HepG2 (cell line): ENCODE measurements at regions not wholly inside any gene's neighbourhood (a gene's known extent, or its start where the extent isn't known, plus 50 kb on each side); places are given as distances from the start of the nearest gene placed in this dataset.

Source experiments
- ATAC-seq: fragments of 200-7000 bp; cut with Tn5 transposase; 3 replicates; pipeline ENCODE4 v1.9.1; 2020; ENCODE audit warnings: mild to moderate bottlenecking, moderate library complexity
- BruUV-seq: library from RNA; stranded (reverse); fragments of 400-500 nt; replicated peaks from 2 replicates; lab custom pipeline; 2021; lab: Mats Ljungman, UMichigan
- CTCF ChIA-PET: fragments of 300-600 bp; formaldehyde crosslinking; extraction: SDS; loops from one replicate; lab custom pipeline; 2021; ENCODE audit warnings: low total read pairs, inconsistent platforms, low intra/inter-chr PET ratio; lab: Yijun Ruan, JAX
- POLR2A ChIA-PET: fragments of 350-600 bp; sonication (Branson Sonifier 250); formaldehyde crosslinking; loops from one replicate; lab custom pipeline; 2020; ENCODE audit warnings: antibody characterized with exemption, inconsistent platforms; lab: Yijun Ruan, JAX
- DNase-seq: peaks from one replicate; pipeline ENCODE4 v3.0.0-alpha.2; 2015; ENCODE audit warnings: low spot score
- FAIRE-seq: peaks from 3 replicates; lab custom pipeline; 2011; peaks lifted over from hg19 to GRCh38; lab: Jason Lieb, UNC
- H2AFZ ChIP-seq: one replicate; pipeline ENCODE4 v1.6.1; 2011; ENCODE audit warnings: low read length, inconsistent platforms
- H3K27ac ChIP-seq: fragments of 300-600 bp; 3 replicates; pipeline ENCODE4 v1.8.0; 2011; ENCODE audit warnings: mixed run types, mild to moderate bottlenecking, mixed read lengths, low read length, inconsistent platforms; ENCODE audit not compliant: insufficient read depth; ENCODE audit errors: extremely low read length
- H3K27me3 ChIP-seq, 2 experiments: fragments of 200-600 bp in 1 of 2; 2 replicates in 1 of 2; 3 replicates in 1 of 2; pipeline versions ENCODE4 v1.6.0 to v1.8.0; 2011; ENCODE audit warnings: low read length in 2 of 2, mild to moderate bottlenecking in 2 of 2, moderate library complexity in 2 of 2, inconsistent platforms in 1 of 2; ENCODE audit not compliant: insufficient read depth in 2 of 2, control insufficient read depth in 1 of 2
- H3K36me3 ChIP-seq, 2 experiments: fragments of 200-600 bp in 1 of 2; replicated peaks in 1 of 2; 2 replicates in 1 of 2; 3 replicates in 1 of 2; pipeline versions ENCODE4 v1.5.1 to v1.8.0; 2011; ENCODE audit warnings: low read length in 2 of 2, inconsistent platforms in 1 of 2; ENCODE audit not compliant: insufficient read depth in 2 of 2, control insufficient read depth in 1 of 2
- H3K4me1 ChIP-seq: 2 replicates; pipeline ENCODE4 v1.5.1; 2012; ENCODE audit warnings: low read length, inconsistent platforms; ENCODE audit not compliant: insufficient read depth
- H3K4me2 ChIP-seq: 2 replicates; pipeline ENCODE4 v1.6.0; 2011; ENCODE audit warnings: low read depth, low read length, inconsistent platforms
- H3K4me3 ChIP-seq, 3 experiments: fragments of 200-600 bp in 1 of 3; sonication (generic), shearing (Covaris generic) in 1 of 3; replicated peaks in 1 of 3; 2 replicates each; pipeline ENCODE4 v1.5.1; 2011 to 2016; ENCODE audit warnings: low read length in 3 of 3, inconsistent platforms in 2 of 3, low read depth in 2 of 3, mild to moderate bottlenecking in 2 of 3, control low read depth in 1 of 3, mixed read lengths in 1 of 3; ENCODE audit not compliant: insufficient read depth in 1 of 3
- H3K79me2 ChIP-seq: one replicate; pipeline ENCODE4 v1.6.1; 2011; ENCODE audit warnings: low read length, inconsistent platforms; ENCODE audit not compliant: insufficient read depth
- H3K9ac ChIP-seq: 2 replicates; pipeline ENCODE4 v1.6.0; 2011; ENCODE audit warnings: mild to moderate bottlenecking, low read depth, low read length, inconsistent platforms; ENCODE audit not compliant: insufficient read depth
- H3K9me3 ChIP-seq: 2 replicates; pipeline ENCODE4 v1.5.1; 2012; ENCODE audit warnings: mild to moderate bottlenecking, low read length
- H4K20me1 ChIP-seq: 2 replicates; pipeline ENCODE4 v1.6.0; 2011; ENCODE audit warnings: inconsistent platforms, mild to moderate bottlenecking, low read length, moderate library complexity; ENCODE audit not compliant: insufficient read depth
- FOXK1 ChIP-seq: sonication (generic); formaldehyde crosslinking; IDR thresholded peaks from 2 replicates; pipeline ENCODE4 v1.4.0; 2020; ENCODE audit warnings: low read depth, missing genetic modification reagents, borderline replicate concordance
- GATAD2A ChIP-seq: IDR thresholded peaks from 2 replicates; pipeline ENCODE4 v1.6.1; 2016
- MBD4 ChIP-seq: IDR thresholded peaks from 2 replicates; pipeline ENCODE4 v1.6.1; 2012; ENCODE audit warnings: low read length, inconsistent platforms, borderline replicate concordance
- NCOR1 ChIP-seq: fragments of 200-600 bp; sonication (generic); IDR thresholded peaks from 2 replicates; pipeline ENCODE4 v1.7.0; 2017; ENCODE audit warnings: antibody characterized with exemption, low read length, borderline replicate concordance
- PRMT3 ChIP-seq: sonication (generic); formaldehyde crosslinking; IDR thresholded peaks from 2 replicates; pipeline ENCODE4 v1.8.1; 2022; ENCODE audit warnings: low read depth, mild to moderate bottlenecking, moderate library complexity, missing genetic modification reagents, borderline replicate concordance
- RNF2 ChIP-seq: fragments of 450-650 bp; conservative IDR thresholded peaks from 2 replicates; pipeline ENCODE4 v1.6.1; 2016; ENCODE audit warnings: low read depth
- SAP130 ChIP-seq: IDR thresholded peaks from 2 replicates; pipeline ENCODE4 v1.6.1; 2016; ENCODE audit warnings: low read depth
- SETDB1 ChIP-seq: sonication (generic); formaldehyde crosslinking; IDR thresholded peaks from 2 replicates; pipeline ENCODE4 v1.5.1; 2020; ENCODE audit warnings: missing genetic modification reagents, mild to moderate bottlenecking, borderline replicate concordance
- ZMYM4 ChIP-seq: sonication (generic); formaldehyde crosslinking; IDR thresholded peaks from 2 replicates; pipeline ENCODE4 v1.8.1; 2023; ENCODE audit warnings: mild to moderate bottlenecking, missing genetic modification reagents
- ZNF3 ChIP-seq: IDR thresholded peaks from 2 replicates; pipeline ENCODE4 v1.7.0; 2017; ENCODE audit warnings: inconsistent platforms
- ZNF33A ChIP-seq: sonication (generic); formaldehyde crosslinking; IDR thresholded peaks from 2 replicates; pipeline ENCODE4 v1.5.1; 2020; ENCODE audit warnings: missing genetic modification reagents, mild to moderate bottlenecking, moderate library complexity, borderline replicate concordance
- ZNF460 ChIP-seq: sonication (generic); formaldehyde crosslinking; IDR thresholded peaks from 2 replicates; pipeline ENCODE4 v1.5.1; 2020; ENCODE audit warnings: missing genetic modification reagents, mild to moderate bottlenecking, borderline replicate concordance
- ZNF543 ChIP-seq: sonication (generic); formaldehyde crosslinking; IDR thresholded peaks from 2 replicates; pipeline ENCODE4 v1.4.0; 2020; ENCODE audit warnings: mild to moderate bottlenecking, missing genetic modification reagents
- ZNF563 ChIP-seq: sonication (generic); formaldehyde crosslinking; IDR thresholded peaks from 2 replicates; pipeline ENCODE4 v1.8.0; 2022; ENCODE audit warnings: mild to moderate bottlenecking, moderate library complexity, missing genetic modification reagents
- ZSCAN12 ChIP-seq: sonication (generic); formaldehyde crosslinking; IDR thresholded peaks from 2 replicates; pipeline ENCODE4 v1.9.0; 2021; ENCODE audit warnings: mild to moderate bottlenecking, missing genetic modification reagents
- WGBS: methylation state at CpG from one replicate; pipeline ENCODE4 v1.1.6; 2017; ENCODE audit warnings: low lambda C conversion rate; 5-methylcytosine and 5-hydroxymethylcytosine counted together
- in situ Hi-C: cut with HindIII; loops from 2 replicates; pipeline ENCODE4 v1.10.0; 2017; ENCODE audit warnings: low pct_unique_long_range_greater_than_20kb; ENCODE audit not compliant: extremely low pct_ligation_motif_present
- intact Hi-C: fragments of 100-400 bp; cut with micrococcal nuclease; formaldehyde crosslinking; loops from one replicate; pipeline ENCODE4 v1.10.0; 2022; ENCODE audit not compliant: unreplicated experiment
- TF ChIP-seq, protein P1 (sequence below): IDR thresholded peaks from 2 replicates; pipeline ENCODE4 v1.6.1; 2016; ENCODE audit warnings: mild to moderate bottlenecking, missing biosample characterization, missing genetic modification reagents

- in situ Hi-C loops, result no loop called here
These were observed 131.3 kb upstream of the DAP start for GRCh38 chr5:10892147-10892910.

DNA sequence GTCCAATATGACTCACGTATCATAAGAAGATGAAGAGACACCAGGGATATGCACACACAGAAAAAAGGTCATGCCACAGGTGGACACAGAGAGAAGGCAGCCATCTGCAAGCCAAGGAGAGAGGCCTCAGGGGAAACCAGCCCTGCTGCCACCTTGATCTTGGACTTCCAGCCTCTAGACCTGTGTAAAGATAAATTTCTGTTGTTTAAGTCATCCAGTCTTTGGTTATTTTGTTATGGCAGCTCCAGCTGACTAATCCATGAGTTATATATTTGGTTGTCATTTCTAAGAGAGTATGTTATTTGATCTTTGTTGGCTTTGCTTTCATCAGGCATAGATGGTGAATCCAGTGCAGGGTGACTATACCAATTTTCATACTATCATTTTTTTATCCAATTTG lies 130.2 kb upstream of the DAP start:
- CTCF ChIA-PET, result no interaction called here
- no peak for DNase-seq
- ATAC-seq, result no peak
- Histone ChIP-seq H3K27me3 (no peaks in the 10 kb centered on the region; a peak in 1 of 5 replicates), H4K20me1 (no peaks in the 10 kb centered on the region), H3K4me3 (no peak overlapping the region), H3K79me2 (no peaks in the 10 kb centered on the region), H2AFZ (no peak overlapping the region), H3K9ac (no peak overlapping the region), H3K9me3 (peaks cover 6% of the 10 kb centered on the region; the same call in 1 of the 2 replicates), H3K36me3 (no peaks in the 10 kb centered on the region), H3K27ac (no peak overlapping the region), H3K4me1 (peaks cover 11% of the 10 kb centered on the region), H3K4me2 (no peak overlapping the region)
- no peak for TF ChIP-seq FOXK1 (CRISPR knock-in tag)
- no peak for TF ChIP-seq ZNF563
- no peak for TF ChIP-seq ZMYM4
- TF ChIP-seq SETDB1 (CRISPR knock-in tag), result no peak
- no peak for TF ChIP-seq ZNF543 (CRISPR knock-in tag)
- TF ChIP-seq ZNF460 (CRISPR knock-in tag), result no peak
- TF ChIP-seq ZNF33A (CRISPR knock-in tag), result no peak
- TF ChIP-seq GATAD2A (CRISPR knock-in tag), result no peak
- TF ChIP-seq ZNF3 (CRISPR knock-in tag), result no peak
- TF ChIP-seq, protein P1, sequence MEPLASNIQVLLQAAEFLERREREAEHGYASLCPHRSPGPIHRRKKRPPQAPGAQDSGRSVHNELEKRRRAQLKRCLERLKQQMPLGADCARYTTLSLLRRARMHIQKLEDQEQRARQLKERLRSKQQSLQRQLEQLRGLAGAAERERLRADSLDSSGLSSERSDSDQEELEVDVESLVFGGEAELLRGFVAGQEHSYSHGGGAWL (CRISPR knock-in tag), result no peak
- TF ChIP-seq NCOR1, result no peak
- TF ChIP-seq SAP130 (CRISPR knock-in tag), result no peak
- TF ChIP-seq ZSCAN12 (CRISPR knock-in tag), result no peak
- TF ChIP-seq MBD4, result no peak
- TF ChIP-seq RNF2, result no peak
- no peak for FAIRE-seq
- POLR2A ChIA-PET, result no interaction called here
- WGBS, result 25% methylated on average over 1 of the region's 1 CpG
- in situ Hi-C loops, result no loop called here
- intact Hi-C loops, result no loop called here
- no TSS peak for BruUV-seq

More at GRCh38 chr5:10892147-10892910, 131.3 kb upstream of the DAP start:
- Histone ChIP-seq H3K79me2 (no peaks in the 10 kb centered on the region), H4K20me1 (no peaks in the 10 kb centered on the region)
- CTCF ChIA-PET, result no interaction called here
- no peak for TF ChIP-seq PRMT3 (CRISPR knock-in tag)
- TF ChIP-seq, all 625 proteins: peak for 0
- FAIRE-seq (no peak), ATAC-seq (no peak; the same call in 2 of the 3 replicates), DNase-seq (no peak)
- Histone ChIP-seq H3K36me3 (no peaks in the 10 kb centered on the region), H3K27ac (no peak overlapping the region), H3K9me3 (peaks cover 6% of the 10 kb centered on the region; the same call in 1 of the 2 replicates), H2AFZ (no peak overlapping the region), H3K4me2 (no peak overlapping the region), H3K9ac (no peak overlapping the region), H3K27me3 (no peaks in the 10 kb centered on the region; a peak in 1 of 5 replicates), H3K4me3 (no peak overlapping the region), H3K4me1 (peaks cover 18% of the 10 kb centered on the region)
- 24% methylated on average over 4 of the region's 5 CpGs for WGBS
- POLR2A ChIA-PET, result no interaction called here
- intact Hi-C loops, result no loop called here
- no TSS peak for BruUV-seq
